Lower leg skin (tissue), 4 donors: ENCODE measurements at regions not wholly inside any gene's neighbourhood (a gene's known extent, or its start where the extent isn't known, plus 50 kb on each side); places are given as distances from the start of the nearest gene placed in this dataset.

Source experiments
- DNase-seq, 2 donors: peaks; one replicate each; pipeline ENCODE4 v3.0.0-alpha.2; 2019; ENCODE audit warnings: low spot score in 2 of 2
- H3K4me3 ChIP-seq: fragments of 200-600 bp; sonication (generic); 2 replicates; pipeline ENCODE4 v1.5.1; 2017; ENCODE audit warnings: mild to moderate bottlenecking, low read depth; ENCODE audit not compliant: poor library complexity, severe bottlenecking
- CTCF ChIP-seq, 3 donors: fragments of 450-650 bp; IDR thresholded peaks; one replicate each; pipeline ENCODE4 v1.5.1; 2016; ENCODE audit warnings: antibody characterized with exemption in 3 of 3, mild to moderate bottlenecking in 3 of 3, moderate library complexity in 2 of 3
- POLR2A ChIP-seq, 2 donors: fragments of 450-650 bp; IDR thresholded peaks; one replicate each; pipeline ENCODE4 v1.6.1; 2016 to 2017; ENCODE audit warnings: antibody characterized with exemption in 2 of 2, mild to moderate bottlenecking in 1 of 2, moderate library complexity in 1 of 2
- WGBS, 2 donors: methylation state at CpG; one replicate each; pipeline ENCODE4 v1.1.5; 2018; 5-methylcytosine and 5-hydroxymethylcytosine counted together
- intact Hi-C: fragments of 100-400 bp; cut with DNase I; formaldehyde crosslinking; loops from one replicate; pipeline ENCODE4 v1.15.0; 2023; ENCODE audit warnings: low total_unique reads

GRCh38 chr7:130975731-130976130, 241.7 kb upstream of the KLF14 start:
- intact Hi-C loops, result no loop called here

GRCh38 chr7:130982160-130982638, 248.2 kb upstream of the KLF14 start:
- DNase-seq, result no peak
- no peak overlapping the region for H3K4me3 ChIP-seq
- TF ChIP-seq CTCF (IDR thresholded peaks at IDR 0.05) (peak in 1 of 3 donors; percentile 34), POLR2A (IDR thresholded peaks at IDR 0.05) (no peak)
- intact Hi-C loops, result no loop called here
- 24 to 26% methylated on average over 3 of the region's 3 CpGs for WGBS, 2 donors

More at GRCh38 chr7:130975731-130976130, 241.7 kb upstream of the KLF14 start:
- TF ChIP-seq POLR2A (IDR thresholded peaks at IDR 0.05), result no peak
- TF ChIP-seq CTCF (IDR thresholded peaks at IDR 0.05), result no peak
- DNase-seq, result no peak
- WGBS, 2 donors, result 79 to 88% methylated on average over 5 of the region's 5 CpGs
- H3K4me3 ChIP-seq, result no peak overlapping the region

- intact Hi-C loops, result no loop called here
- WGBS, 2 donors, result 39 to 45% methylated on average over 3 of the region's 3 CpGs
- no peak overlapping the region for H3K4me3 ChIP-seq
- no peak for DNase-seq
- TF ChIP-seq CTCF (IDR thresholded peaks at IDR 0.05) (no peak), POLR2A (IDR thresholded peaks at IDR 0.05) (no peak)
Observed at GRCh38 chr7:130982651-130983050, 248.6 kb upstream of the KLF14 start.

- H3K4me3 ChIP-seq, result no peak overlapping the region
- WGBS, 2 donors, result 89 to 91% methylated on average over 4 of the region's 4 CpGs
- TF ChIP-seq CTCF (IDR thresholded peaks at IDR 0.05) (no peak), POLR2A (IDR thresholded peaks at IDR 0.05) (no peak)
- intact Hi-C loops, result no loop called here
- no peak for DNase-seq
Observed at GRCh38 chr7:130985361-130985760, 251.4 kb upstream of the KLF14 start.

- no peak overlapping the region for H3K4me3 ChIP-seq
- no peak for DNase-seq
Observed at GRCh38 chr7:130986261-130986690, 252.3 kb upstream of the KLF14 start.

More at GRCh38 chr7:130986261-130986690, 252.3 kb upstream of the KLF14 start:
- intact Hi-C loops, result no loop called here
- 20 to 26% methylated on average over 7 of the region's 7 CpGs for WGBS, 2 donors
- TF ChIP-seq POLR2A (IDR thresholded peaks at IDR 0.05), result no peak
- TF ChIP-seq CTCF (IDR thresholded peaks at IDR 0.05), result no peak
